ENCODE measurements at regions not wholly inside any gene's neighbourhood (a gene's known extent, or its start where the extent isn't known, plus 50 kb on each side); places are given as distances from the start of the nearest gene placed in this dataset.

GRCh38 chr12:65728455-65728847 is 95.8 kb upstream of the HMGA2 start:
- TF ChIP-seq CTCF (IDR thresholded peaks at IDR 0.05; ENCODE audit: low read depth, low read length) (no peak), MAX (IDR thresholded peaks at IDR 0.05; ENCODE audit: low read depth, low read length) (no peak), MYC (IDR thresholded peaks at IDR 0.05; ENCODE audit: low read depth, low read length) (no peak), POLR2A (IDR thresholded peaks at IDR 0.05; ENCODE audit: extremely low read depth, insufficient read length) (no peak)
